K562 (cell line): ENCODE measurements at regions not wholly inside any gene's neighbourhood (a gene's known extent, or its start where the extent isn't known, plus 50 kb on each side); places are given as distances from the start of the nearest gene placed in this dataset.

ENCODE experiments used
- CHD4 ChIP-seq: fragments of 200-600 bp; sonication (generic); IDR thresholded peaks from 3 replicates; pipeline ENCODE4 v1.6.1; 2012; ENCODE audit warnings: low read depth, mild to moderate bottlenecking, mixed read lengths, low read length, inconsistent platforms; ENCODE audit not compliant: insufficient read depth, insufficient replicate concordance, poor library complexity, severe bottlenecking
- RBM22 ChIP-seq: fragments of 200-400 bp; formaldehyde crosslinking; IDR thresholded peaks from 2 replicates; pipeline ENCODE4 v1.6.1; 2018; ENCODE audit warnings: low read length, low read depth; ENCODE audit not compliant: poor library complexity, severe bottlenecking
- TEAD2 ChIP-seq: fragments of 450-650 bp; IDR thresholded peaks from 2 replicates; pipeline ENCODE4 v1.6.1; 2016; ENCODE audit warnings: missing genetic modification characterization, control low read depth, missing compliant biosample characterization
- ZNF431 ChIP-seq: sonication (generic); formaldehyde crosslinking; IDR thresholded peaks from 2 replicates; pipeline ENCODE4 v1.8.0; 2022; ENCODE audit warnings: mild to moderate bottlenecking, missing genetic modification reagents
- TF ChIP-seq, protein P1 (sequence below), 2 experiments: fragments of 450-650 bp; IDR thresholded peaks; 2 replicates each; pipeline ENCODE4 v1.6.1; 2018; ENCODE audit warnings: mild to moderate bottlenecking in 2 of 2, low read depth in 1 of 2; ENCODE audit not compliant: partially characterized antibody in 2 of 2
- TF ChIP-seq, protein P2 (sequence below): fragments of 450-650 bp; formaldehyde crosslinking; IDR thresholded peaks from 2 replicates; pipeline ENCODE4 v1.4.0; 2020; ENCODE audit warnings: mild to moderate bottlenecking, moderate library complexity
- TF ChIP-seq, protein P3 (sequence below): IDR thresholded peaks from 2 replicates; pipeline ENCODE4 v1.6.1; 2016; ENCODE audit warnings: missing genetic modification characterization, missing compliant biosample characterization
- TF ChIP-seq, protein P4 (sequence below), 2 experiments: fragments of 450-650 bp; formaldehyde crosslinking in 1 of 2; IDR thresholded peaks; 2 replicates each; pipeline versions ENCODE4 v1.4.0 to v1.6.1; 2014 to 2020; ENCODE audit warnings: mild to moderate bottlenecking in 2 of 2, borderline replicate concordance in 1 of 2, low read depth in 1 of 2

DNA sequence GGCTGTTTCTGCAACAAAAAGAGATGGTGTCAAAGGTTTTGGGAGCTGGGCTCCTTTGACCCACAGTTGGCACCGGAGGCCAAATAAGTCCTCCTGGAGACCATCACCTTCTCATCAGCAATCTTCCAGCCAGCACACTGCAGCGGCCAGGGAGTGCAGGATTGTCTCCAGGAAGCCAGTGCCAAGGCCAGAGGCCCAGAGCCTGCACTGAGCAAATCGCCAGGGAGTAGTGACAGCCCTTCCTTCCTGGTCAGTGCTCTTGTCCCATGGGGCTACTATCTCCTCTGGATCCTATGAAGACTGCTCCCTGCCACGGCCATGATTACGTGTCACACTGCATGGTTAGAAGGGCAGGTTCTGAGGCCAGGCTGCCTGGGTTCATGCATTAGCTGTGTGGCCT, 134.3 kb upstream of the CRHR1 start:
- TF ChIP-seq RBM22: no peak
- TF ChIP-seq, protein P1, sequence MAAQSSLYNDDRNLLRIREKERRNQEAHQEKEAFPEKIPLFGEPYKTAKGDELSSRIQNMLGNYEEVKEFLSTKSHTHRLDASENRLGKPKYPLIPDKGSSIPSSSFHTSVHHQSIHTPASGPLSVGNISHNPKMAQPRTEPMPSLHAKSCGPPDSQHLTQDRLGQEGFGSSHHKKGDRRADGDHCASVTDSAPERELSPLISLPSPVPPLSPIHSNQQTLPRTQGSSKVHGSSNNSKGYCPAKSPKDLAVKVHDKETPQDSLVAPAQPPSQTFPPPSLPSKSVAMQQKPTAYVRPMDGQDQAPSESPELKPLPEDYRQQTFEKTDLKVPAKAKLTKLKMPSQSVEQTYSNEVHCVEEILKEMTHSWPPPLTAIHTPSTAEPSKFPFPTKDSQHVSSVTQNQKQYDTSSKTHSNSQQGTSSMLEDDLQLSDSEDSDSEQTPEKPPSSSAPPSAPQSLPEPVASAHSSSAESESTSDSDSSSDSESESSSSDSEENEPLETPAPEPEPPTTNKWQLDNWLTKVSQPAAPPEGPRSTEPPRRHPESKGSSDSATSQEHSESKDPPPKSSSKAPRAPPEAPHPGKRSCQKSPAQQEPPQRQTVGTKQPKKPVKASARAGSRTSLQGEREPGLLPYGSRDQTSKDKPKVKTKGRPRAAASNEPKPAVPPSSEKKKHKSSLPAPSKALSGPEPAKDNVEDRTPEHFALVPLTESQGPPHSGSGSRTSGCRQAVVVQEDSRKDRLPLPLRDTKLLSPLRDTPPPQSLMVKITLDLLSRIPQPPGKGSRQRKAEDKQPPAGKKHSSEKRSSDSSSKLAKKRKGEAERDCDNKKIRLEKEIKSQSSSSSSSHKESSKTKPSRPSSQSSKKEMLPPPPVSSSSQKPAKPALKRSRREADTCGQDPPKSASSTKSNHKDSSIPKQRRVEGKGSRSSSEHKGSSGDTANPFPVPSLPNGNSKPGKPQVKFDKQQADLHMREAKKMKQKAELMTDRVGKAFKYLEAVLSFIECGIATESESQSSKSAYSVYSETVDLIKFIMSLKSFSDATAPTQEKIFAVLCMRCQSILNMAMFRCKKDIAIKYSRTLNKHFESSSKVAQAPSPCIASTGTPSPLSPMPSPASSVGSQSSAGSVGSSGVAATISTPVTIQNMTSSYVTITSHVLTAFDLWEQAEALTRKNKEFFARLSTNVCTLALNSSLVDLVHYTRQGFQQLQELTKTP (IDR thresholded peaks at IDR 0.05; ENCODE audit: low read depth in 1 of 2, partially characterized antibody in 2 of 2): no peak
- no peak for TF ChIP-seq TEAD2 (tag)
- TF ChIP-seq ZNF431 (CRISPR knock-in tag): no peak
- TF ChIP-seq, protein P2, sequence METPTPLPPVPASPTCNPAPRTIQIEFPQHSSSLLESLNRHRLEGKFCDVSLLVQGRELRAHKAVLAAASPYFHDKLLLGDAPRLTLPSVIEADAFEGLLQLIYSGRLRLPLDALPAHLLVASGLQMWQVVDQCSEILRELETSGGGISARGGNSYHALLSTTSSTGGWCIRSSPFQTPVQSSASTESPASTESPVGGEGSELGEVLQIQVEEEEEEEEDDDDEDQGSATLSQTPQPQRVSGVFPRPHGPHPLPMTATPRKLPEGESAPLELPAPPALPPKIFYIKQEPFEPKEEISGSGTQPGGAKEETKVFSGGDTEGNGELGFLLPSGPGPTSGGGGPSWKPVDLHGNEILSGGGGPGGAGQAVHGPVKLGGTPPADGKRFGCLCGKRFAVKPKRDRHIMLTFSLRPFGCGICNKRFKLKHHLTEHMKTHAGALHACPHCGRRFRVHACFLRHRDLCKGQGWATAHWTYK: no peak
- TF ChIP-seq, protein P3, sequence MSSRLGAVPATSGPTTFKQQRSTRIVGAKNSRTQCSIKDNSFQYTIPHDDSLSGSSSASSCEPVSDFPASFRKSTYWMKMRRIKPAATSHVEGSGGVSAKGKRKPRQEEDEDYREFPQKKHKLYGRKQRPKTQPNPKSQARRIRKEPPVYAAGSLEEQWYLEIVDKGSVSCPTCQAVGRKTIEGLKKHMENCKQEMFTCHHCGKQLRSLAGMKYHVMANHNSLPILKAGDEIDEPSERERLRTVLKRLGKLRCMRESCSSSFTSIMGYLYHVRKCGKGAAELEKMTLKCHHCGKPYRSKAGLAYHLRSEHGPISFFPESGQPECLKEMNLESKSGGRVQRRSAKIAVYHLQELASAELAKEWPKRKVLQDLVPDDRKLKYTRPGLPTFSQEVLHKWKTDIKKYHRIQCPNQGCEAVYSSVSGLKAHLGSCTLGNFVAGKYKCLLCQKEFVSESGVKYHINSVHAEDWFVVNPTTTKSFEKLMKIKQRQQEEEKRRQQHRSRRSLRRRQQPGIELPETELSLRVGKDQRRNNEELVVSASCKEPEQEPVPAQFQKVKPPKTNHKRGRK (tag): no peak
- TF ChIP-seq CHD4: no peak
- TF ChIP-seq, protein P4, sequence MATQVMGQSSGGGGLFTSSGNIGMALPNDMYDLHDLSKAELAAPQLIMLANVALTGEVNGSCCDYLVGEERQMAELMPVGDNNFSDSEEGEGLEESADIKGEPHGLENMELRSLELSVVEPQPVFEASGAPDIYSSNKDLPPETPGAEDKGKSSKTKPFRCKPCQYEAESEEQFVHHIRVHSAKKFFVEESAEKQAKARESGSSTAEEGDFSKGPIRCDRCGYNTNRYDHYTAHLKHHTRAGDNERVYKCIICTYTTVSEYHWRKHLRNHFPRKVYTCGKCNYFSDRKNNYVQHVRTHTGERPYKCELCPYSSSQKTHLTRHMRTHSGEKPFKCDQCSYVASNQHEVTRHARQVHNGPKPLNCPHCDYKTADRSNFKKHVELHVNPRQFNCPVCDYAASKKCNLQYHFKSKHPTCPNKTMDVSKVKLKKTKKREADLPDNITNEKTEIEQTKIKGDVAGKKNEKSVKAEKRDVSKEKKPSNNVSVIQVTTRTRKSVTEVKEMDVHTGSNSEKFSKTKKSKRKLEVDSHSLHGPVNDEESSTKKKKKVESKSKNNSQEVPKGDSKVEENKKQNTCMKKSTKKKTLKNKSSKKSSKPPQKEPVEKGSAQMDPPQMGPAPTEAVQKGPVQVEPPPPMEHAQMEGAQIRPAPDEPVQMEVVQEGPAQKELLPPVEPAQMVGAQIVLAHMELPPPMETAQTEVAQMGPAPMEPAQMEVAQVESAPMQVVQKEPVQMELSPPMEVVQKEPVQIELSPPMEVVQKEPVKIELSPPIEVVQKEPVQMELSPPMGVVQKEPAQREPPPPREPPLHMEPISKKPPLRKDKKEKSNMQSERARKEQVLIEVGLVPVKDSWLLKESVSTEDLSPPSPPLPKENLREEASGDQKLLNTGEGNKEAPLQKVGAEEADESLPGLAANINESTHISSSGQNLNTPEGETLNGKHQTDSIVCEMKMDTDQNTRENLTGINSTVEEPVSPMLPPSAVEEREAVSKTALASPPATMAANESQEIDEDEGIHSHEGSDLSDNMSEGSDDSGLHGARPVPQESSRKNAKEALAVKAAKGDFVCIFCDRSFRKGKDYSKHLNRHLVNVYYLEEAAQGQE (IDR thresholded peaks at IDR 0.05; ENCODE audit: borderline replicate concordance): no peak
- TF ChIP-seq, protein P4 (CRISPR knock-in tag; IDR thresholded peaks at IDR 0.05; ENCODE audit: low read depth): no peak
